ENCODE measurements at regions not wholly inside any gene's neighbourhood (a gene's known extent, or its start where the extent isn't known, plus 50 kb on each side); places are given as distances from the start of the nearest gene placed in this dataset.

GRCh38 chr3:76026379-76026778, 241.0 kb upstream of the ZNF717 start:
- ChIA-PET CTCF (interaction anchor here (1.1 kb wide), 1 partner anchor 18 kb away, joined by 3 read pairs; no protein-coding TSS in a partner anchor), POLR2A (no interaction called here)
- Histone ChIP-seq H3K4me3 (ENCODE audit: low read depth, low read length) (no peak overlapping the region), H3K4me1 (ENCODE audit: control insufficient read depth, insufficient read depth, low read length) (no peaks in the 10 kb centered on the region), H3K36me3 (ENCODE audit: control insufficient read depth in 2 of 2, insufficient read depth in 1 of 2, low read length in 2 of 2) (no peaks in the 10 kb centered on the region), H3K27ac (ENCODE audit: extremely low read depth, low read depth, low read length) (no peak overlapping the region), H3K9me3 (ENCODE audit: control insufficient read depth, insufficient read depth, low read depth, low read length) (no peaks in the 10 kb centered on the region)
- no peak for TF ChIP-seq ZSCAN4 (tag by site-specific recombination; IDR thresholded peaks at IDR 0.05)
- no peak for TF ChIP-seq GLIS2 (tag by site-specific recombination; IDR thresholded peaks at IDR 0.05)
- no peak for TF ChIP-seq ZNF404 (tag by site-specific recombination; IDR thresholded peaks at IDR 0.05)
- no peak for TF ChIP-seq SCRT1 (tag by site-specific recombination; IDR thresholded peaks at IDR 0.05; ENCODE audit: borderline replicate concordance)
- no peak for TF ChIP-seq ZNF626 (tag by site-specific recombination; IDR thresholded peaks at IDR 0.05)
- TF ChIP-seq, protein P1, sequence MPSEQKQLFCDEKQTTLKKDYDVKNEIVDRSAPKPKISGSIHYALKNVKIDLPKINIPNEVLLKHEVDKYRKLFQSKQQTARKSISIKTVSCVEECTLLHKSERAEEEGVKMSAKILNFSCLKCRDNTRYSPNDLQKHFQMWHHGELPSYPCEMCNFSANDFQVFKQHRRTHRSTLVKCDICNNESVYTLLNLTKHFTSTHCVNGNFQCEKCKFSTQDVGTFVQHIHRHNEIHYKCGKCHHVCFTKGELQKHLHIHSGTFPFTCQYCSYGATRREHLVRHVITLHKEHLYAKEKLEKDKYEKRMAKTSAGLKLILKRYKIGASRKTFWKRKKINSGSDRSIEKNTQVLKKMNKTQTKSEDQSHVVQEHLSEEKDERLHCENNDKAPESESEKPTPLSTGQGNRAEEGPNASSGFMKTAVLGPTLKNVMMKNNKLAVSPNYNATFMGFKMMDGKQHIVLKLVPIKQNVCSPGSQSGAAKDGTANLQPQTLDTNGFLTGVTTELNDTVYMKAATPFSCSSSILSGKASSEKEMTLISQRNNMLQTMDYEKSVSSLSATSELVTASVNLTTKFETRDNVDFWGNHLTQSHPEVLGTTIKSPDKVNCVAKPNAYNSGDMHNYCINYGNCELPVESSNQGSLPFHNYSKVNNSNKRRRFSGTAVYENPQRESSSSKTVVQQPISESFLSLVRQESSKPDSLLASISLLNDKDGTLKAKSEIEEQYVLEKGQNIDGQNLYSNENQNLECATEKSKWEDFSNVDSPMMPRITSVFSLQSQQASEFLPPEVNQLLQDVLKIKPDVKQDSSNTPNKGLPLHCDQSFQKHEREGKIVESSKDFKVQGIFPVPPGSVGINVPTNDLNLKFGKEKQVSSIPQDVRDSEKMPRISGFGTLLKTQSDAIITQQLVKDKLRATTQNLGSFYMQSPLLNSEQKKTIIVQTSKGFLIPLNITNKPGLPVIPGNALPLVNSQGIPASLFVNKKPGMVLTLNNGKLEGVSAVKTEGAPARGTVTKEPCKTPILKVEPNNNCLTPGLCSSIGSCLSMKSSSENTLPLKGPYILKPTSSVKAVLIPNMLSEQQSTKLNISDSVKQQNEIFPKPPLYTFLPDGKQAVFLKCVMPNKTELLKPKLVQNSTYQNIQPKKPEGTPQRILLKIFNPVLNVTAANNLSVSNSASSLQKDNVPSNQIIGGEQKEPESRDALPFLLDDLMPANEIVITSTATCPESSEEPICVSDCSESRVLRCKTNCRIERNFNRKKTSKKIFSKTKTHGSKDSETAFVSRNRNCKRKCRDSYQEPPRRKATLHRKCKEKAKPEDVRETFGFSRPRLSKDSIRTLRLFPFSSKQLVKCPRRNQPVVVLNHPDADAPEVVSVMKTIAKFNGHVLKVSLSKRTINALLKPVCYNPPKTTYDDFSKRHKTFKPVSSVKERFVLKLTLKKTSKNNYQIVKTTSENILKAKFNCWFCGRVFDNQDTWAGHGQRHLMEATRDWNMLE (tag by site-specific recombination; conservative IDR thresholded peaks at IDR 0.05; ENCODE audit: low read depth) = no peak
- TF ChIP-seq ZNF114 (tag by site-specific recombination; IDR thresholded peaks at IDR 0.05) = no peak

DNA sequence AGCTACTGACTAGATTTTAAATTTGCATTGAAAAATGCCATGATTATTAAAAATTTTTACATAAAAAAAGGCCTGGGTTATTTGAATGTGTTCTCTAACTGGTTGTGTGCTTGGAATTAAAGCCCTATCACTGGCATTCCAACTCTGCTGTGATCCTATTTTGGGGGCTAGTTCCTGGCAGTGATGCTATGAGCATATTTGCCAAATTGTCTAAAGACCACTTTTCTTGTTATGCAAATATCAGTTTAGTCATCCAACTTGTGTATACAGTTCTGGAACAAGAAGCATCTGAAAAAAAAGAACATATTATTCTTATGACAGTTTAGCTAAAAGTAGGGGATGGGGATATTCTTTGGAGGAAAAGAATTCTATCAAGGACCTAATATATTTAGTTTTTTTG, 243.4 kb upstream of the ZNF717 start:
- no peak for TF ChIP-seq ZNF830 (tag by site-specific recombination; IDR thresholded peaks at IDR 0.05; ENCODE audit: low read depth)
- no peak for TF ChIP-seq ZNF133 (tag by site-specific recombination; IDR thresholded peaks at IDR 0.05)
- no peak for TF ChIP-seq ZFP37 (tag by site-specific recombination; IDR thresholded peaks at IDR 0.05)
- CTCF ChIA-PET = interaction anchor here (0.9 kb wide), 1 partner anchor 16 kb away, joined by 5 read pairs; no protein-coding TSS in a partner anchor
- Histone ChIP-seq H3K27ac (ENCODE audit: extremely low read depth, low read depth, low read length) (no peak overlapping the region), H3K9me3 (ENCODE audit: control insufficient read depth, insufficient read depth, low read depth, low read length) (no peaks in the 10 kb centered on the region), H3K4me3 (ENCODE audit: low read depth, low read length) (no peak overlapping the region), H3K36me3 (ENCODE audit: control insufficient read depth in 2 of 2, insufficient read depth in 1 of 2, low read length in 2 of 2) (no peaks in the 10 kb centered on the region), H3K4me1 (ENCODE audit: control insufficient read depth, insufficient read depth, low read length) (no peaks in the 10 kb centered on the region)
- POLR2A ChIA-PET = no interaction called here

- CTCF ChIA-PET = interaction anchor here (0.7 to 1.2 kb wide), 2 partner anchors 10 to 302 kb away, joined by 3 to 5 read pairs; no protein-coding TSS in a partner anchor
- no peak for TF ChIP-seq ZNF704 (tag by site-specific recombination; IDR thresholded peaks at IDR 0.05)
- TF ChIP-seq ZNF561 (tag by site-specific recombination; IDR thresholded peaks at IDR 0.05; ENCODE audit: borderline replicate concordance) = no peak
- TF ChIP-seq GLIS1 (tag by site-specific recombination; IDR thresholded peaks at IDR 0.05) = no peak
- no peak for TF ChIP-seq SP7 (tag by site-specific recombination; IDR thresholded peaks at IDR 0.05)
- TF ChIP-seq, protein P2, sequence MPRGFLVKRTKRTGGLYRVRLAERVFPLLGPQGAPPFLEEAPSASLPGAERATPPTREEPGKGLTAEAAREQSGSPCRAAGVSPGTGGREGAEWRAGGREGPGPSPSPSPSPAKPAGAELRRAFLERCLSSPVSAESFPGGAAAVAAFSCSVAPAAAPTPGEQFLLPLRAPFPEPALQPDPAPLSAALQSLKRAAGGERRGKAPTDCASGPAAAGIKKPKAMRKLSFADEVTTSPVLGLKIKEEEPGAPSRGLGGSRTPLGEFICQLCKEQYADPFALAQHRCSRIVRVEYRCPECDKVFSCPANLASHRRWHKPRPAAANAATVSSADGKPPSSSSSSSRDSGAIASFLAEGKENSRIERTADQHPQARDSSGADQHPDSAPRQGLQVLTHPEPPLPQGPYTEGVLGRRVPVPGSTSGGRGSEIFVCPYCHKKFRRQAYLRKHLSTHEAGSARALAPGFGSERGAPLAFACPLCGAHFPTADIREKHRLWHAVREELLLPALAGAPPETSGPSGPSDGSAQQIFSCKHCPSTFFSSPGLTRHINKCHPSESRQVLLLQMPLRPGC (tag by site-specific recombination; IDR thresholded peaks at IDR 0.05) = no peak
- TF ChIP-seq PRDM1 (tag by site-specific recombination; IDR thresholded peaks at IDR 0.05) = no peak
- no peak for TF ChIP-seq KLF8 (tag by site-specific recombination; IDR thresholded peaks at IDR 0.05)
- TF ChIP-seq OVOL3 (tag by site-specific recombination; IDR thresholded peaks at IDR 0.05) = no peak
- TF ChIP-seq ZNF202 (tag by site-specific recombination; IDR thresholded peaks at IDR 0.05; ENCODE audit: borderline replicate concordance) = no peak
- no peak for TF ChIP-seq YY2 (tag by site-specific recombination; IDR thresholded peaks at IDR 0.05)
- TF ChIP-seq ZNF510 (tag by site-specific recombination; IDR thresholded peaks at IDR 0.05; ENCODE audit: insufficient replicate concordance) = no peak
These were observed 249.3 kb upstream of the ZNF717 start for GRCh38 chr3:76034649-76035048.

More at GRCh38 chr3:76034649-76035048, 249.3 kb upstream of the ZNF717 start:
- Histone ChIP-seq H3K4me3 (ENCODE audit: low read depth, low read length) (no peak overlapping the region), H3K4me1 (ENCODE audit: control insufficient read depth, insufficient read depth, low read length) (no peaks in the 10 kb centered on the region), H3K36me3 (ENCODE audit: control insufficient read depth in 2 of 2, insufficient read depth in 1 of 2, low read length in 2 of 2) (no peaks in the 10 kb centered on the region), H3K9me3 (ENCODE audit: control insufficient read depth, insufficient read depth, low read depth, low read length) (no peaks in the 10 kb centered on the region), H3K27ac (ENCODE audit: extremely low read depth, low read depth, low read length) (no peak overlapping the region)
- POLR2A ChIA-PET = no interaction called here
